ENCODE measurements at regions not wholly inside any gene's neighbourhood (a gene's known extent, or its start where the extent isn't known, plus 50 kb on each side); places are given as distances from the start of the nearest gene placed in this dataset.
"Not testable (repeated sequence)": the region's sequence is repeated elsewhere in the genome, so short reads cannot be mapped to it uniquely, and the experiment has no call there.

DNA sequence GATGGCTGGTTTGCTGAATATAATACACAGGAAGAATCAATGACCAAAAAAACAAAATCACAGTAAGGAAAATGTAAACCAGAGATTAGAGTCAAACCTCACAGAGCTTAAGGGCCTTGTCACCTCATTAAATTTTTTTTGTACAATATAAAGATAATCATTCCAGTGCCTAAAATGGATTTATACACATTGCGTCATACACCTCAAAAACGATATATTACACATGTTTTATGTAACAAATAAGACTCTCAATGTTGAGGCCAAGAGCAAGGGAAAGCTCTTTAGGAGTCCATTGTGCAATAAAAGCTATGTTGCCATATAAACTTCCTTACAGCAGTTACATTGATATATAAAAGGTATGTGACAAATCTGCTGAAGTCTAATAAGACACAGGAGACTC is 856.7 kb upstream of the SLITRK1 start:
- 54 to 61% methylated on average over 2 of the region's 2 CpGs for WGBS, 2 donors
- no peak overlapping the region for H3K4me3 ChIP-seq
- no peaks in the 10 kb centered on the region for H3K4me1 ChIP-seq
- DNase-seq = no peak
- TF ChIP-seq CTCF (IDR thresholded peaks at IDR 0.05) (no peak), POLR2A (IDR thresholded peaks at IDR 0.05) (no peak)
- H3K27me3 ChIP-seq = no peaks in the 10 kb centered on the region
- H3K9me3 ChIP-seq = no peaks in the 10 kb centered on the region
- no peak overlapping the region for H3K27ac ChIP-seq
- H3K36me3 ChIP-seq = no peaks in the 10 kb centered on the region
- intact Hi-C loops (cut with DNase I) = no loop called here

DNA sequence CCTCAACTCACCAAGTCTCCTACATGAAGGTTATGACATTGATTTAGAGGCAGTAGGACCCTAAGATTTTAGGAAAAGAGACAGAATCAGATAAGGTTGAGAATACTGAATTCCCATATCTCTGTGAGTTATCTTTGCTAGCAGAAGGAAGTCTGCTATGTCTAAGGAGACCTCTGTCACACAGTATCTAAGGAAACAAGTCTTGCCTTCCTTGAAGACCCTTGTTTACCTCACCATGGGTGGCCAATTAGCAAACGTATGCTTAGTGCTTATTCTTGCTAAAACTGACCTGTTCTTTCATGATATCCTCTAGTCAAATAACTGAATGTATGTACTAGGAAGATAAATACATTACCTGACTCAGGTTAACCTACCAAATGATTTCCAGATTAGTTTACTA is 855.4 kb upstream of the SLITRK1 start:
- H3K36me3 ChIP-seq = no peaks in the 10 kb centered on the region
- H3K27me3 ChIP-seq = no peaks in the 10 kb centered on the region
- intact Hi-C loops (cut with DNase I) = no loop called here
- H3K9me3 ChIP-seq = no peaks in the 10 kb centered on the region
- 0 to 31% methylated on average over 1 of the region's 1 CpG for WGBS, 2 donors
- TF ChIP-seq CTCF (IDR thresholded peaks at IDR 0.05) = no peak
- no peak for TF ChIP-seq POLR2A (IDR thresholded peaks at IDR 0.05)
- no peak overlapping the region for H3K4me3 ChIP-seq
- H3K27ac ChIP-seq = no peak overlapping the region
- H3K4me1 ChIP-seq = no peaks in the 10 kb centered on the region
- no peak for DNase-seq

- Histone ChIP-seq H3K4me1 (no peaks in the 10 kb centered on the region), H3K36me3 (no peaks in the 10 kb centered on the region), H3K9me3 (no peaks in the 10 kb centered on the region), H3K27me3 (no peaks in the 10 kb centered on the region), H3K4me3 (no peak overlapping the region), H3K27ac (no peak overlapping the region)
- WGBS, 2 donors = 48 to 53% methylated on average over 2 of the region's 2 CpGs
- DNase-seq = no peak
- intact Hi-C loops (cut with DNase I) = no loop called here
- TF ChIP-seq CTCF (IDR thresholded peaks at IDR 0.05) (no peak), POLR2A (IDR thresholded peaks at IDR 0.05) (no peak)
These were observed 848.1 kb upstream of the SLITRK1 start for GRCh38 chr13:84730376-84730775.

GRCh38 chr13:84705982-84706710 is 823.9 kb upstream of the SLITRK1 start:
- Histone ChIP-seq H3K4me1 (no peaks in the 10 kb centered on the region), H3K4me3 (no peak overlapping the region), H3K36me3 (no peaks in the 10 kb centered on the region), H3K27me3 (no peaks in the 10 kb centered on the region), H3K27ac (no peak overlapping the region), H3K9me3 (no peaks in the 10 kb centered on the region)
- TF ChIP-seq POLR2A (IDR thresholded peaks at IDR 0.05) = no peak
- no peak for TF ChIP-seq CTCF (IDR thresholded peaks at IDR 0.05)
- WGBS, 2 donors = 92 to 95% methylated on average over 2 of the region's 2 CpGs
- intact Hi-C loops (cut with DNase I) = no loop called here
- DNase-seq = no peak

- H3K36me3 ChIP-seq = no peaks in the 10 kb centered on the region
- H3K27me3 ChIP-seq = no peaks in the 10 kb centered on the region
- no peaks in the 10 kb centered on the region for H3K9me3 ChIP-seq
- WGBS, 2 donors = 85 to 86% methylated on average over 10 to 11 of the region's 11 CpGs
- no peak overlapping the region for H3K27ac ChIP-seq
- intact Hi-C loops (cut with DNase I) = no loop called here
- H3K4me3 ChIP-seq = no peak overlapping the region
- no peak for DNase-seq
- TF ChIP-seq CTCF (IDR thresholded peaks at IDR 0.05) (no peak), POLR2A (IDR thresholded peaks at IDR 0.05) (no peak)
- H3K4me1 ChIP-seq = no peaks in the 10 kb centered on the region
These were observed 819.9 kb upstream of the SLITRK1 start for GRCh38 chr13:84702174-84702573.

DNA sequence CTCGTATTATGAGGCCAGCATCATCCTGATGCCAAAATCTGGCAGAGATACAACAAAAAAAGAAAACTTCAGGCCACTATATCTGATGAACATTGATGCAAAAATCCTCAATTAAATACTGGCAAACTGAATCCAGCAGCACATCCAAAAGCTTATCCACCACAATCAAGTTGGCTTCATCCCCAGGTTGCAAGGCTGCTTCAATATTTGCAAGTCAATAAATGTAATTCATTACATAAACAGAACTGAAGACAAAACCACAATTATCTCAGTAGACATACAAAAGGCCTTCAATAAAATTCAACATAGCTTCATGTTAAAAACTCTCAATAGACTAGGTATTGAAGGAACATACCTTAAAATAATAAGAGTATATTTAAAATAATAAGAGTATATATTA is 815.3 kb upstream of the SLITRK1 start:
- H3K4me3 ChIP-seq; DNase-seq; H3K9me3 ChIP-seq; H3K4me1 ChIP-seq; H3K36me3 ChIP-seq; H3K27me3 ChIP-seq; intact Hi-C loops (cut with DNase I); H3K27ac ChIP-seq: not testable (repeated sequence)
- WGBS, 2 donors = 17 to 25% methylated on average over 1 of the region's 1 CpG

Measured in esophagus squamous epithelium (tissue), 5 donors.